K562 (cell line): ENCODE measurements at regions not wholly inside any gene's neighbourhood (a gene's known extent, or its start where the extent isn't known, plus 50 kb on each side); places are given as distances from the start of the nearest gene placed in this dataset.

Source experiments
- ESRRB ChIP-seq: fragments of 250-450 bp; sonication (Bioruptor Pico); IDR thresholded peaks from 2 replicates; pipeline ENCODE4 v1.5.0; 2020; ENCODE audit warnings: mild to moderate bottlenecking, moderate library complexity, borderline replicate concordance
- LEF1 ChIP-seq: fragments of 450-650 bp; IDR thresholded peaks from 2 replicates; pipeline ENCODE4 v1.6.1; 2016; ENCODE audit warnings: mild to moderate bottlenecking
- MAFF ChIP-seq: IDR thresholded peaks from 2 replicates; pipeline ENCODE4 v1.6.1; 2012; ENCODE audit warnings: low read length, improper control_type of control experiment
- MAX ChIP-seq: sonication (generic); formaldehyde crosslinking; IDR thresholded peaks from 2 replicates; pipeline ENCODE4 v1.9.0; 2022; ENCODE audit warnings: mild to moderate bottlenecking, missing genetic modification reagents
- MCM5 ChIP-seq: fragments of 450-650 bp; IDR thresholded peaks from 2 replicates; pipeline ENCODE4 v1.6.1; 2016; ENCODE audit warnings: low read depth
- NFIC ChIP-seq: fragments of 450-650 bp; IDR thresholded peaks from 2 replicates; pipeline ENCODE4 v1.6.1; 2017; ENCODE audit warnings: mild to moderate bottlenecking, inconsistent platforms
- POLR2A ChIP-seq: fragments of 450-650 bp; conservative IDR thresholded peaks from 2 replicates; pipeline ENCODE4 v1.6.1; 2016
- ZBTB2 ChIP-seq: fragments of 450-650 bp; IDR thresholded peaks from 2 replicates; pipeline ENCODE4 v1.6.1; 2016; ENCODE audit warnings: antibody characterized with exemption

- TF ChIP-seq NFIC (no peak), POLR2A (no peak), MAX (CRISPR knock-in tag) (no peak), ZBTB2 (no peak), MCM5 (no peak), LEF1 (no peak), MAFF (no peak), ESRRB (CRISPR knock-in tag) (no peak)
Observed at GRCh38 chr6:23828861-23829260, 297.2 kb upstream of the NRSN1 start.
